ENCODE measurements at regions not wholly inside any gene's neighbourhood (a gene's known extent, or its start where the extent isn't known, plus 50 kb on each side); places are given as distances from the start of the nearest gene placed in this dataset.

DNA sequence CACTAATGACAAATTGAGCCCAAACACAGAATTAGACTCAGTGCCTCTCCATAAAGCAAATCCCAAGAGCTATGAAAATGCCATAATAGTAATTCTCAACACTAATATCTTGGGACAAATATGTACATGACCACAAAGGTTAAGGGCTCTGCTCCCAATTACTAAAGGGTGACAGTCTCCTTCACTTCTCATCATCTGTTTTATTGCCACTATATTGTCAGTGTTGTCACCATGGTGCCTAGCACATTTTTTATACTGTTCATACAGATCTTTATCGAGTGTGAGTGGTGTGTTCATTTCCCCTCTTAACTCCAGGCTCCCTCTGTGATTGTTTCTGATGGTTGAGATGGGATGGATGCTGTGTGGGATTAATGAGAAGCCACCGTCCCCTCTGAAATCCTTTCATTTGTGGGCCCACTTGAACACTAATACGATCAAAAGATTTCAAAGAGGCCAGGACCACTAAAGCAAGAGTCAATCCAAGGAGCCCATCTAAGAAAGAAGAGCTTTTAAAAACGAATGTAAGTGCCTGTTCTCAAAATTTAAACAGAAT lies 277.7 kb downstream of the GXYLT1 start:
- TF ChIP-seq, protein P1, sequence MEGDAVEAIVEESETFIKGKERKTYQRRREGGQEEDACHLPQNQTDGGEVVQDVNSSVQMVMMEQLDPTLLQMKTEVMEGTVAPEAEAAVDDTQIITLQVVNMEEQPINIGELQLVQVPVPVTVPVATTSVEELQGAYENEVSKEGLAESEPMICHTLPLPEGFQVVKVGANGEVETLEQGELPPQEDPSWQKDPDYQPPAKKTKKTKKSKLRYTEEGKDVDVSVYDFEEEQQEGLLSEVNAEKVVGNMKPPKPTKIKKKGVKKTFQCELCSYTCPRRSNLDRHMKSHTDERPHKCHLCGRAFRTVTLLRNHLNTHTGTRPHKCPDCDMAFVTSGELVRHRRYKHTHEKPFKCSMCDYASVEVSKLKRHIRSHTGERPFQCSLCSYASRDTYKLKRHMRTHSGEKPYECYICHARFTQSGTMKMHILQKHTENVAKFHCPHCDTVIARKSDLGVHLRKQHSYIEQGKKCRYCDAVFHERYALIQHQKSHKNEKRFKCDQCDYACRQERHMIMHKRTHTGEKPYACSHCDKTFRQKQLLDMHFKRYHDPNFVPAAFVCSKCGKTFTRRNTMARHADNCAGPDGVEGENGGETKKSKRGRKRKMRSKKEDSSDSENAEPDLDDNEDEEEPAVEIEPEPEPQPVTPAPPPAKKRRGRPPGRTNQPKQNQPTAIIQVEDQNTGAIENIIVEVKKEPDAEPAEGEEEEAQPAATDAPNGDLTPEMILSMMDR (IDR thresholded peaks at IDR 0.05 in 8 of 11, conservative IDR thresholded peaks at IDR 0.05 in 3 of 11), result no peak
- TF ChIP-seq POLR2AphosphoS5 (IDR thresholded peaks at IDR 0.05), result no peak
